ENCODE measurements at regions not wholly inside any gene's neighbourhood (a gene's known extent, or its start where the extent isn't known, plus 50 kb on each side); places are given as distances from the start of the nearest gene placed in this dataset.

DNA sequence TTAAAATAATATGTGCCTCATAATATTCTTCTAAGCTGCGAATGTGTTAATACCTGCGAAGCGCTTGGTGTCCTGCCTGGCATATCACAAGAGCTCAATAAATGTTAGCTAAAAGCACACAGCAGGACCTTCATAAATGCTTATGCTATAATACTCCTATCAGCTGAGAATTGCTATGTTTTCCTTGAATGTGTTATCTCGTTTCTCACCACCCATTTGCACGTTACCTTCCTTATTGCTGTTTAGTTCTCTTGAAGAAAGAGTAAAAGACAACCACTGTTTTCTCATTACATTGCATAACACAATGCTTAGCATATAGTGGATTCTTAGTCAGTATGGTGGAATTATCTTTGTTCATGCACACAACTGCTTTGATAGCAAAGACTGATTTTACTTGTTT is 76.6 kb downstream of the EDN1 start:
- TF ChIP-seq GATA1 (IDR thresholded peaks at IDR 0.05; ENCODE audit: low read depth, low read length) (no peak), POLR2A (IDR thresholded peaks at IDR 0.05; ENCODE audit: low read length) (no peak)
- no peak for DNase-seq

GRCh38 chr6:12367412-12367811 is 77.3 kb downstream of the EDN1 start:
- no peak for DNase-seq
- TF ChIP-seq POLR2A (IDR thresholded peaks at IDR 0.05; ENCODE audit: low read length) (no peak), GATA1 (IDR thresholded peaks at IDR 0.05; ENCODE audit: low read depth, low read length) (no peak)

DNA sequence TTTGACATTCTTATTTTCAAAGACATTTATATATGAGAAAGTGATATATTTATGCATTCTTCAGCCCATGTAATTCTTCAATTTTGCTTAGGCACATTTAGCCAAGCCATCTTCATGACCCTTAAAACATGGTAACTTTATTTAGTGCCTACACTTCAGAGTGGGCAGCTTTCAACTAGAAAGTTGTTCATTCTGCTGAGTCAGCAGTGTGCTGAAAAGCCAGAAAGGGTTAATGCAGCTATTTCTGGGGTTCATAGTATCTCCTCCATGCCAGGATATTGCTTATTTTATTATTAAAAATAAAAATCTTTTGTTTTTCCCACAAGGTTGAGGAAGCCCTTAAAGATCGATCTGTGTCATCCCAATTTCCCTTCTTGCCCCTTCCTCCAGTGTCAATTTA is 79.2 kb downstream of the EDN1 start:
- TF ChIP-seq POLR2A (IDR thresholded peaks at IDR 0.05; ENCODE audit: low read length) (no peak), GATA1 (IDR thresholded peaks at IDR 0.05; ENCODE audit: low read depth, low read length) (no peak)
- DNase-seq: no peak

DNA sequence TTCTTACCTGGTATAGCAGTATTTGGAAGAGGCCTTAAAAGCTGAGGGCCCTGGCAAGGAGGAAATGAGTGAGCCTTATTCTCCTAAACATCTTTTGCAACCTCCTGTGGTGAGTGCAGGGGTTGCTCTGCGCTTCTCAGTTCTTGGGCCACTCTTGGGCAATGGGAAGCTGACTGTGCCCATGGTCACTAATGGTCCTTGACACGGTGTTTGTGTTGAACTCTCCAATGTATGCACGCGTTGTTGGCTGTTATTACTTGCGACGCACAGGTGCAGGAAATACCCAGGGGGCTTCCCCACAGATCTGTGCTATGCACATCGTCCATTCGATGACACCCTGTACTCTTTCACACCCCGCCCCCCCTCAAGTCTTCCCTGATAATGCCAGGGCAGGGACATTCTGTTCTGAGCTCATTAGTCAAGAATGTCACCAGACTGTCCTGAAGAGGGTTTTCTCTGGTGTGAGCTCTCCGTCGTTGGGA is 79.7 kb downstream of the EDN1 start:
- no peak for DNase-seq
- TF ChIP-seq GATA1 (IDR thresholded peaks at IDR 0.05; ENCODE audit: low read depth, low read length) (no peak), POLR2A (IDR thresholded peaks at IDR 0.05; ENCODE audit: low read length) (no peak)

- TF ChIP-seq POLR2A (IDR thresholded peaks at IDR 0.05; ENCODE audit: low read length): no peak
- no peak for TF ChIP-seq GATA1 (IDR thresholded peaks at IDR 0.05; ENCODE audit: low read depth, low read length)
- no peak for DNase-seq
These were observed 81.0 kb downstream of the EDN1 start for GRCh38 chr6:12371151-12371550.

DNA sequence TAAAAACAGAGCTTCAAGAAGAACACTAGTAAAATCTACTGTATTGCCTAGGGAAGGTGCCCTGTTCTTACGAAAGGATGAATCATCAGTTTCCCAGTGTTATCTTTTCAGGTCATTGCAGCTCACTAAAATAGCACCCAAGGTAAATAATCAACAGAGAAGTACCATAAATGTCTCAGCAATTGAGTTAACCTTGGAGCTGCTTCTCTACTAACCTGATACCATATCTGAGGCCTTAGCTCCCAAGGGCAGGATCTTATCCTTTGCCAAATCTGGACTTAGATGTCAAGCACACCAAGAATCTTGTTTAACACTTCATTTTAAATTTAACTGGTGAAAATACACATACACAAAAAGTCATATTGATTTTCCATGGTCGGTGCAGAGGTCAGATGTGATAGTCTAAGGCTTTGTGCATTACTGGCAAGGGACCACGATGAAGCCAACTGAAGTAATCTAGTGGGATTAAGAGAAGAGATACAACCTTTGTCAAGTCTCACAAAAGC is 81.5 kb downstream of the EDN1 start:
- TF ChIP-seq POLR2A (IDR thresholded peaks at IDR 0.05; ENCODE audit: low read length): no peak
- no peak for TF ChIP-seq GATA1 (IDR thresholded peaks at IDR 0.05; ENCODE audit: low read depth, low read length)
- no peak for DNase-seq

- no peak for TF ChIP-seq GATA1 (IDR thresholded peaks at IDR 0.05; ENCODE audit: low read depth, low read length)
- TF ChIP-seq POLR2A (IDR thresholded peaks at IDR 0.05; ENCODE audit: low read length): no peak
- no peak for DNase-seq
These were observed 89.0 kb downstream of the EDN1 start for GRCh38 chr6:12379181-12379580.

- no peak for DNase-seq
- TF ChIP-seq POLR2A (IDR thresholded peaks at IDR 0.05; ENCODE audit: low read length) (no peak), GATA1 (IDR thresholded peaks at IDR 0.05; ENCODE audit: low read depth, low read length) (no peak)
These were observed 91.4 kb downstream of the EDN1 start for GRCh38 chr6:12381587-12381986.

DNA sequence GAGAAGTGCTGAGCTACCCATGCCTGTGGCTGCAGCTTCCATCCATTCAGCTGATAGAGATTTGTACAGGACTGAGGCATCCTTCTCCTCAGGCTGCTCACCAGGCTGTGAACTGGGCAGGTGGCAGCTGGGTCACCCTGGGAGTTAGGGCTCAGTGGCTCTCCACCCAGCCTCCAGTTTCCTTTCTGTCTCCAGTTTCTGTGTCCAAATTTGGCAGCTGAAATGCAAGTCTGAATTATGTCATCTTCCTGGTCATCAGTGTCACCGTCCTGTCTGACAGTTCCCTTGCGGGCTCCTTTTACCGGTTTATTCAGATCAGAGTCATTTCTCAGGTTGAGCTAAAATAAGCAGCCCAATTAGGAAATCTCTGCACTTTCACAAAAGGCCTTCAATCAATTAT is 93.3 kb downstream of the EDN1 start:
- TF ChIP-seq GATA1 (IDR thresholded peaks at IDR 0.05; ENCODE audit: low read depth, low read length) (no peak), POLR2A (IDR thresholded peaks at IDR 0.05; ENCODE audit: low read length) (no peak)
- DNase-seq: no peak

DNA sequence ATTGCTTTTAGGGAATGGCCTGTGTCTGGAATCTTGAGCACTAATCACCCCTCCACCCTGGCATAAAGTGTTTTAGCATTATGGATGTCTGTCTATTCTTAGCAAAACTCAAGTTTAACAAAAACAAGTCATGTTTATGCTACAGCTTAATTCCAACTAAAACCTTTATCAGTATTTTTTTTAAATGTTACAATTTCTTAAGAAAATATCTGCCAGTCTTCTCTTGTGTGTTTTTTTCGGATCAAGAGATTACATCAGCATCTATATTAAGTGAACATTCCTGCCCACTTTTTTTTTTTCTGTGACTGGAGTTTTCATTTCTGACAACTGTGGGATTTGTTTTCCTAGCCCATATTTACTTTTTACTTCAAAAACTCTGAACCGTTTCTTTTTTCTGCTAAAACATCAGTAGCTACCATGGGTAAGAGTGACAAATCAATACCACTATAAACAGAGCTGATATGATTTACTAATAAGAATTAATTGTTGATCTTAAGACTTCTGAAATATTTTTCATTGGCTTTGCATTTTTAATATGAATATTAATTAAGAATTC is 94.3 kb downstream of the EDN1 start:
- no peak for DNase-seq
- TF ChIP-seq POLR2A (IDR thresholded peaks at IDR 0.05; ENCODE audit: low read length) (no peak), GATA1 (IDR thresholded peaks at IDR 0.05; ENCODE audit: low read depth, low read length) (no peak)

GRCh38 chr6:12385316-12385715 is 95.2 kb downstream of the EDN1 start:
- no peak for TF ChIP-seq GATA1 (IDR thresholded peaks at IDR 0.05; ENCODE audit: low read depth, low read length)
- TF ChIP-seq POLR2A (IDR thresholded peaks at IDR 0.05; ENCODE audit: low read length): no peak
- no peak for DNase-seq

DNA sequence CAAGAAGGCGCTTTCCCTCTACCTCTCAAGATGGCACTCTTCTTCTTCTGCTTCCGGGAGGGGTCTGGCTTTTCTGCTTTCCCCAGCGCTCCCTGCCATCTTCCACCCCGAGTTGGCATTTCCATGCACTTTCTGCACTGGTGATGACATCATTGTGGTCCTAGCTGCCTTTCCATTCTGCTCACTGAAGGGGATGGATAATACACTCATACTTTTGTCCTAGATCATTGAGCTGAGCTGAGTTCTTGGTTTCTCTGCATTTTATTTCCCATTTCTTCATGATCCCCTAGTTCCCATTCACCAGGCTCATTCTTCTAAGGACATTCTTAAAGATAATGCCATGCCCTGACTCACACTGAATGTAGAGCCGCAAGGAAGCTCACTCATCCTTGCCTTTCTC is 96.7 kb downstream of the EDN1 start:
- DNase-seq: no peak
- TF ChIP-seq POLR2A (IDR thresholded peaks at IDR 0.05; ENCODE audit: low read length) (no peak), GATA1 (IDR thresholded peaks at IDR 0.05; ENCODE audit: low read depth, low read length) (no peak)

- no peak for TF ChIP-seq GATA1 (IDR thresholded peaks at IDR 0.05; ENCODE audit: low read depth, low read length)
- no peak for TF ChIP-seq POLR2A (IDR thresholded peaks at IDR 0.05; ENCODE audit: low read length)
- DNase-seq: no peak
These were observed 101.3 kb downstream of the EDN1 start for GRCh38 chr6:12391472-12391871.

GRCh38 chr6:12392490-12392889 is 102.3 kb downstream of the EDN1 start:
- TF ChIP-seq GATA1 (IDR thresholded peaks at IDR 0.05; ENCODE audit: low read depth, low read length) (no peak), POLR2A (IDR thresholded peaks at IDR 0.05; ENCODE audit: low read length) (no peak)
- DNase-seq: no peak

DNA sequence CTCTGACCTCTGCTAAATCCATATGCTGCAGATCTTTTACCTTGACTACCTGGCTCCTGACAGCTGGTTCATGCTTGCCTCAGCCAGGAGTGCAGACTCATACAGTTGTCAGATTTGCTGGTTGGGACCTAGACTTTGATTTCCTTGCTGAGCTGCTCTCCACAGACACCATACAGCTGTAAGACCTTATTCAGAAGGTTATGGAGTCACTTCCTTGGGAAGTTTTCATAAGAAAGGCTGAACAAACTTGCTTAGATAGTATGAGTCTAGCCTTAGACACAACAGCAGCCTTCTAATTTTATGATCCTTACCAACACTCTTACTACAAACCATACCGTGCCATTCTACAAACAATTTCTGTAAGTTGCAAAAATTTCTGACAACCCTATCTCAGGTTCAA is 102.9 kb downstream of the EDN1 start:
- DNase-seq: no peak
- no peak for TF ChIP-seq GATA1 (IDR thresholded peaks at IDR 0.05; ENCODE audit: low read depth, low read length)
- no peak for TF ChIP-seq POLR2A (IDR thresholded peaks at IDR 0.05; ENCODE audit: low read length)
